OCI-LY3 (cell line): ENCODE measurements at regions not wholly inside any gene's neighbourhood (a gene's known extent, or its start where the extent isn't known, plus 50 kb on each side); places are given as distances from the start of the nearest gene placed in this dataset.
"Not testable (repeated sequence)": the region's sequence is repeated elsewhere in the genome, so short reads cannot be mapped to it uniquely, and the experiment has no call there.

Experiments used
- H2AFZ ChIP-seq: fragments of 200-600, 300-600 bp; shearing (Covaris generic); 2 replicates; pipeline ENCODE4 v1.6.0; 2014; ENCODE audit warnings: antibody characterized with exemption, low read depth, low read length
- H3K27ac ChIP-seq: fragments of 200-600, 300-600 bp; sonication (generic); 2 replicates; pipeline ENCODE4 v1.5.1; 2014; ENCODE audit warnings: mild to moderate bottlenecking, low read length, moderate library complexity, mixed read lengths
- H3K27me3 ChIP-seq: fragments of 200-600, 300-600 bp; sonication (generic); 2 replicates; pipeline ENCODE4 v1.6.1; 2014; ENCODE audit warnings: low read depth, low read length, mixed read lengths
- H3K36me3 ChIP-seq: fragments of 200-600, 300-600 bp; sonication (generic); replicated peaks from 2 replicates; pipeline ENCODE3; 2014; ENCODE audit warnings: low read depth, low read length, mixed read lengths
- H3K4me1 ChIP-seq: fragments of 300-600, 200-600 bp; sonication (generic); 2 replicates; pipeline ENCODE4 v1.6.1; 2014; ENCODE audit warnings: low read length, mixed read lengths
- H3K4me2 ChIP-seq: fragments of 200-600, 300-600 bp; sonication (generic); 2 replicates; pipeline ENCODE4 v1.6.1; 2014; ENCODE audit warnings: low read length, mixed read lengths
- H3K4me3 ChIP-seq: fragments of 300-600, 200-600 bp; sonication (generic); 2 replicates; pipeline ENCODE4 v1.5.1; 2014; ENCODE audit warnings: antibody characterized with exemption, mild to moderate bottlenecking, low read length, moderate library complexity
- H3K79me2 ChIP-seq: fragments of 300-600, 200-600 bp; shearing (Covaris generic); 2 replicates; pipeline ENCODE4 v1.6.1; 2014; ENCODE audit warnings: mild to moderate bottlenecking, low read length, mixed read lengths
- H3K9ac ChIP-seq: fragments of 300-600, 200-600 bp; shearing (Covaris generic); 2 replicates; pipeline ENCODE4 v1.6.0; 2014; ENCODE audit warnings: mild to moderate bottlenecking, low read length, moderate library complexity
- H3K9me3 ChIP-seq: fragments of 200-600, 300-600 bp; shearing (Covaris generic); 2 replicates; pipeline ENCODE4 v1.6.1; 2014; ENCODE audit warnings: low read length, mixed read lengths; ENCODE audit not compliant: insufficient read depth
- H4K20me1 ChIP-seq: fragments of 200-600, 300-600 bp; sonication (generic); 2 replicates; pipeline ENCODE4 v1.6.1; 2016; ENCODE audit warnings: low read length, mixed read lengths; ENCODE audit not compliant: insufficient read depth
- CTCF ChIP-seq: fragments of 200-600, 300-600 bp; sonication (generic); IDR thresholded peaks from 2 replicates; pipeline ENCODE4 v1.5.1; 2014; ENCODE audit warnings: antibody characterized with exemption, low read length, low read depth
- EZH2phosphoT487 ChIP-seq: fragments of 200-600 bp; shearing (Covaris generic); IDR thresholded peaks from 2 replicates; pipeline ENCODE4 v1.6.1; 2018; ENCODE audit warnings: antibody characterized with exemption, mixed run types, low read depth

GRCh38 chr16:48022496-48022895 lies 133.3 kb downstream of the ABCC12 start:
- Histone ChIP-seq H3K27me3 (peaks cover 32% of the 10 kb centered on the region; the same call in 1 of the 2 replicates), H3K4me2 (peak overlapping the region; percentile 24), H3K27ac (no peak overlapping the region), H3K9ac (no peak overlapping the region), H3K79me2 (no peaks in the 10 kb centered on the region), H3K9me3 (no peaks in the 10 kb centered on the region), H3K4me1 (peaks cover 10% of the 10 kb centered on the region), H4K20me1 (no peaks in the 10 kb centered on the region), H2AFZ (no peak overlapping the region), H3K36me3 (no peaks in the 10 kb centered on the region), H3K4me3 (no peak overlapping the region)
- no peak for TF ChIP-seq EZH2phosphoT487
- no peak for TF ChIP-seq CTCF

GRCh38 chr16:48020617-48021016 lies 135.2 kb downstream of the ABCC12 start:
- H3K4me3 ChIP-seq, H3K79me2 ChIP-seq, H3K36me3 ChIP-seq, H2AFZ ChIP-seq, H3K4me2 ChIP-seq, H3K9ac ChIP-seq, H4K20me1 ChIP-seq, H3K9me3 ChIP-seq, H3K27ac ChIP-seq: not testable (repeated sequence)
- H3K27me3 ChIP-seq = peaks cover 26% of the 10 kb centered on the region; the same call in 1 of the 2 replicates
- H3K4me1 ChIP-seq = peaks cover 10% of the 10 kb centered on the region

GRCh38 chr16:48014349-48015135 lies 141.3 kb downstream of the ABCC12 start:
- Histone ChIP-seq H3K27ac (no peak overlapping the region), H3K9me3 (no peaks in the 10 kb centered on the region)
- TF ChIP-seq CTCF = no peak
- no peak for TF ChIP-seq EZH2phosphoT487

GRCh38 chr16:48013491-48013901 lies 142.3 kb downstream of the ABCC12 start:
- Histone ChIP-seq H3K27me3 (peaks cover 47% of the 10 kb centered on the region), H3K36me3 (no peaks in the 10 kb centered on the region), H3K79me2 (no peaks in the 10 kb centered on the region), H3K27ac (no peak overlapping the region), H2AFZ (no peak overlapping the region), H4K20me1 (peaks cover 7% of the 10 kb centered on the region; the same call in 1 of the 2 replicates), H3K4me2 (no peak overlapping the region), H3K4me1 (peaks cover 13% of the 10 kb centered on the region), H3K4me3 (no peak overlapping the region), H3K9me3 (no peaks in the 10 kb centered on the region), H3K9ac (no peak overlapping the region)
- TF ChIP-seq CTCF (no peak), EZH2phosphoT487 (no peak)

More at GRCh38 chr16:48014349-48015135, 141.3 kb downstream of the ABCC12 start:
- Histone ChIP-seq H3K9ac (no peak overlapping the region), H3K4me2 (no peak overlapping the region), H4K20me1 (peaks cover 7% of the 10 kb centered on the region; the same call in 1 of the 2 replicates), H3K4me1 (peaks cover 13% of the 10 kb centered on the region), H3K4me3 (no peak overlapping the region), H3K79me2 (no peaks in the 10 kb centered on the region), H2AFZ (no peak overlapping the region), H3K36me3 (no peaks in the 10 kb centered on the region), H3K27me3 (peaks cover 38% of the 10 kb centered on the region)
